ENCODE measurements at regions not wholly inside any gene's neighbourhood (a gene's known extent, or its start where the extent isn't known, plus 50 kb on each side); places are given as distances from the start of the nearest gene placed in this dataset.

- no peak for DNase-seq (ENCODE audit: low spot score)
Observed at GRCh38 chr14:98835051-98835824, 436.8 kb downstream of the BCL11B start.

- DNase-seq (ENCODE audit: low spot score): no peak
Observed at GRCh38 chr14:98835825-98836100, 436.2 kb downstream of the BCL11B start.

- no peak for DNase-seq (ENCODE audit: low spot score)
Observed at GRCh38 chr14:98840091-98840490, 431.9 kb downstream of the BCL11B start.

GRCh38 chr14:98840511-98840910 is 431.5 kb downstream of the BCL11B start:
- DNase-seq (ENCODE audit: low spot score): no peak

- no peak for DNase-seq (ENCODE audit: low spot score)
Observed at GRCh38 chr14:98844456-98844855, 427.5 kb downstream of the BCL11B start.

GRCh38 chr14:98847521-98848468 is 424.2 kb downstream of the BCL11B start:
- peak; percentile 30 for DNase-seq (ENCODE audit: low spot score)

GRCh38 chr14:98853063-98853729 is 418.8 kb downstream of the BCL11B start:
- DNase-seq (ENCODE audit: low spot score): no peak

- DNase-seq (ENCODE audit: low spot score): no peak
Observed at GRCh38 chr14:98855926-98856715, 415.9 kb downstream of the BCL11B start.

GRCh38 chr14:98858158-98858557 is 413.8 kb downstream of the BCL11B start:
- no peak for DNase-seq (ENCODE audit: low spot score)

- DNase-seq (ENCODE audit: low spot score): no peak
Observed at GRCh38 chr14:98858561-98858960, 413.4 kb downstream of the BCL11B start.

GRCh38 chr14:98859301-98859700 is 412.7 kb downstream of the BCL11B start:
- DNase-seq (ENCODE audit: low spot score): no peak

- DNase-seq (ENCODE audit: low spot score): no peak
Observed at GRCh38 chr14:98864211-98864610, 407.8 kb downstream of the BCL11B start.

- DNase-seq (ENCODE audit: low spot score): no peak
Observed at GRCh38 chr14:98867146-98867545, 404.9 kb downstream of the BCL11B start.

- no peak for DNase-seq (ENCODE audit: low spot score)
Observed at GRCh38 chr14:98867726-98868125, 404.3 kb downstream of the BCL11B start.

- no peak for DNase-seq (ENCODE audit: low spot score)
Observed at GRCh38 chr14:98868866-98869265, 403.1 kb downstream of the BCL11B start.

- DNase-seq (ENCODE audit: low spot score): no peak
Observed at GRCh38 chr14:98871796-98872195, 400.2 kb downstream of the BCL11B start.

GRCh38 chr14:98877065-98877464 is 394.9 kb downstream of the BCL11B start:
- DNase-seq (ENCODE audit: low spot score): no peak

- no peak for DNase-seq (ENCODE audit: low spot score)
Observed at GRCh38 chr14:98878282-98878681, 393.7 kb downstream of the BCL11B start.

- DNase-seq (ENCODE audit: low spot score): no peak
Observed at GRCh38 chr14:98886982-98887381, 385.0 kb downstream of the BCL11B start.

GRCh38 chr14:98888281-98888680 is 383.7 kb downstream of the BCL11B start:
- no peak for DNase-seq (ENCODE audit: low spot score)

- DNase-seq (ENCODE audit: low spot score): no peak
Observed at GRCh38 chr14:98888927-98889835, 382.8 kb downstream of the BCL11B start.
